ENCODE measurements at regions not wholly inside any gene's neighbourhood (a gene's known extent, or its start where the extent isn't known, plus 50 kb on each side); places are given as distances from the start of the nearest gene placed in this dataset.
"Not testable (repeated sequence)": the region's sequence is repeated elsewhere in the genome, so short reads cannot be mapped to it uniquely, and the experiment has no call there.

DNA sequence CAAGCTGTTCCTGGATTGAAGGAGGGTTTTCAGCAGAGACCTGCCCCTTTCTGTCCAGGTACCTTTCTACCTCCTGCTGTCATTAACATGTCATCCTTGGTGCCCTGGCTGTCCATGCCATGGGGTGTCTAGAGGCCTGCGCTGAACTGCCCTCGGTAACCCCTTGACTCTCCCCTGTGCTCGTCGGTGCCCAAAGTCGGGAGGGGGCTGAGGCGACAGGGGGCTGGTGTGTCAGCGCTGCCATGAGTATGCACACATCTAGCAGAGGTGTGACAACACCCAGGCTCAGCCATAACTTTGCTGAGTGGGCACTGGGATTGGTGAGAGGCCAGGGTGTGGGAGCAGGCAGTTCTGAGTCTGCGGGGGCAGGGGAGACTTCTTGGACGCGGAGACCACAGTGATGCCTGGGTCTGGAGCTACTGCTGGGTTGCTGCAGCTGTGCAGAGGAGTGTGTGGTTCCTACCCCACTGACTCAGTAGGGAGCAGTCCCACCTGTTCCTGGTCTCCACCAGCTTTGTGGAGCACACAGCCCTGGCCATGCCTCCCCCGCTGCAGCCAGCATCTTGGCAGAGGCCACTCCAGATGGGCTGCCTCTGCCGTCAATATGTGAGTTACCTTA, 376.2 kb upstream of the SEMA3C start:
- H3K4me1 ChIP-seq = peaks cover 27% of the 10 kb centered on the region
- 97% methylated on average over 7 of the region's 12 CpGs for WGBS (ENCODE audit: missing lambda C conversion rate)
- no peak for ATAC-seq
- H3K4me2 ChIP-seq = no peak overlapping the region
- no peak overlapping the region for H3K4me3 ChIP-seq
- ChIA-PET POLR2A (no interaction called here), CTCF (interaction anchor here (0.7 kb wide), 1 partner anchor 596 kb away, joined by 3 read pairs; no protein-coding TSS in a partner anchor)
- no peaks in the 10 kb centered on the region for H3K9me3 ChIP-seq
- no peak for FAIRE-seq
- no peak overlapping the region for H3K27ac ChIP-seq
- DNase-seq (ENCODE audit: low read depth in 1 of 2, low spot score in 1 of 2) = no peak
- TF ChIP-seq NR3C1 (IDR thresholded peaks at IDR 0.05) = no peak
- TF ChIP-seq JUN (IDR thresholded peaks at IDR 0.05) = no peak
- no peak for TF ChIP-seq GATA3 (IDR thresholded peaks at IDR 0.05; ENCODE audit: borderline replicate concordance)
- TF ChIP-seq ZFP36 (IDR thresholded peaks at IDR 0.05; ENCODE audit: borderline replicate concordance, partially characterized antibody) = no peak
- TF ChIP-seq ESRRA (IDR thresholded peaks at IDR 0.05; ENCODE audit: borderline replicate concordance, low read length) = no peak
- TF ChIP-seq KDM1A (IDR thresholded peaks at IDR 0.05; ENCODE audit: low read depth) = no peak
- no peak for TF ChIP-seq CHD4 (IDR thresholded peaks at IDR 0.05; ENCODE audit: borderline replicate concordance)
- no peak for TF ChIP-seq SMC3 (IDR thresholded peaks at IDR 0.05)
- TF ChIP-seq HOXA7 (CRISPR knock-in tag; IDR thresholded peaks at IDR 0.05) = no peak

GRCh38 chr7:81293806-81294205, 375.0 kb upstream of the SEMA3C start:
- DNase-seq (ENCODE audit: low read depth in 1 of 2, low spot score in 1 of 2) (no peak), ATAC-seq (no peak), FAIRE-seq (no peak)
- Histone ChIP-seq H3K4me1 (peaks cover 15% of the 10 kb centered on the region), H3K27ac (no peak overlapping the region), H3K4me2 (no peak overlapping the region), H3K4me3 (no peak overlapping the region), H3K9me3 (no peaks in the 10 kb centered on the region)
- POLR2A ChIA-PET = no interaction called here
- TF ChIP-seq ZSCAN20 (CRISPR knock-in tag; IDR thresholded peaks at IDR 0.05) (no peak), ZNF302 (CRISPR knock-in tag; IDR thresholded peaks at IDR 0.05) (no peak), EHF (CRISPR knock-in tag; IDR thresholded peaks at IDR 0.05) (no peak), RCOR1 (IDR thresholded peaks at IDR 0.05; ENCODE audit: low read depth, low read length) (no peak)
- TF ChIP-seq, protein P1, sequence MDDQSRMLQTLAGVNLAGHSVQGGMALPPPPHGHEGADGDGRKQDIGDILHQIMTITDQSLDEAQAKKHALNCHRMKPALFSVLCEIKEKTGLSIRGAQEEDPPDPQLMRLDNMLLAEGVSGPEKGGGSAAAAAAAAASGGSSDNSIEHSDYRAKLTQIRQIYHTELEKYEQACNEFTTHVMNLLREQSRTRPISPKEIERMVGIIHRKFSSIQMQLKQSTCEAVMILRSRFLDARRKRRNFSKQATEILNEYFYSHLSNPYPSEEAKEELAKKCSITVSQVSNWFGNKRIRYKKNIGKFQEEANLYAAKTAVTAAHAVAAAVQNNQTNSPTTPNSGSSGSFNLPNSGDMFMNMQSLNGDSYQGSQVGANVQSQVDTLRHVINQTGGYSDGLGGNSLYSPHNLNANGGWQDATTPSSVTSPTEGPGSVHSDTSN (IDR thresholded peaks at IDR 0.05) = no peak
- no CpG with 5 or more reads among the region's 1 CpG for WGBS (ENCODE audit: missing lambda C conversion rate)
- CTCF ChIA-PET = interaction anchor here (0.8 kb wide), 1 partner anchor 245 kb away, joined by 3 read pairs; no protein-coding TSS in a partner anchor

GRCh38 chr7:81286754-81287153, 367.9 kb upstream of the SEMA3C start:
- H3K9me3 ChIP-seq; H3K27ac ChIP-seq; H3K4me1 ChIP-seq; FAIRE-seq; CTCF ChIA-PET; H3K4me3 ChIP-seq; DNase-seq (ENCODE audit: low read depth in 1 of 2, low spot score in 1 of 2); H3K4me2 ChIP-seq; POLR2A ChIA-PET; ATAC-seq: not testable (repeated sequence)
- 83% methylated on average over 4 of the region's 4 CpGs for WGBS (ENCODE audit: missing lambda C conversion rate)

DNA sequence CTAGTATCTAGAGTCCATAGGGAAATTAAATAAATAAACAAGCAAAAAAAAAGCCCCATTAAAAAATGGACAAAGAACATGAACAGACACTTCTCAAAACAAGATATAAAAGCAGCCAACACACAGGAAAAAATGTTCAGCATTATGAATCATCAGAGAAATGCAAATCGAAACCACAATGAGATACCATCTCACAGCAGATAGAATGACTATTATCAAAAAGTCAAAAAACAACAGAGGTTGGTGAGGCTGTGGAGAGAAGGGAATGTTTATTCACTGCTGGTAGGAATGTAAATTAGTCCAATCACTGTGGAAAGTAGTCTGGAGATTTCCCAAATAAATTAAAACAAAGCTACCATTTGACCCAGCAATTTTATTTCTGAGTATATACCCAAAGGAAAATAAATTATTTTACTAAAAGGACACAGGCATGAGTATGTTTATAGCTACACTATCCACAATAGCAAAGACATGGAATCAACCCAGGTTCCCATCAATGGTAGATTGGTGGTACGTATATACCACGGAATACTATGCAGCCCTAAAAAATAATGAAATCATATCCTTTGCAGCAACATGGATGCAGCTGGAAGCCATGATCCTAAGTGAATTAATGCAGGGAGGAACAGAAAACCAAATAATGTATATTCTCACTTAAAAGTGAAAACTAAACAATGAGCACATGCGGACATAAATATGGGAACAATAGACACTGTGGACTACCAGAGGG, 366.5 kb upstream of the SEMA3C start:
- ChIA-PET CTCF (no interaction called here), POLR2A (no interaction called here)
- peaks cover 9% of the 10 kb centered on the region; the same call in 1 of the 3 replicates for H3K4me1 ChIP-seq
- H3K4me3 ChIP-seq = no peak overlapping the region
- DNase-seq (ENCODE audit: low read depth in 1 of 2, low spot score in 1 of 2) = no peak
- H3K27ac ChIP-seq = no peak overlapping the region
- ATAC-seq = no peak
- WGBS (ENCODE audit: missing lambda C conversion rate) = 88% methylated on average over 4 of the region's 4 CpGs
- H3K4me2 ChIP-seq = no peak overlapping the region
- FAIRE-seq = no peak
- no peaks in the 10 kb centered on the region for H3K9me3 ChIP-seq
- TF ChIP-seq CBX8 (IDR thresholded peaks at IDR 0.05) (no peak), RFX5 (IDR thresholded peaks at IDR 0.05) (no peak), RARB (CRISPR knock-in tag; IDR thresholded peaks at IDR 0.05) (no peak), PHF8 (IDR thresholded peaks at IDR 0.05; ENCODE audit: borderline replicate concordance, low read depth) (no peak), POLR2A (IDR thresholded peaks at IDR 0.05; ENCODE audit: low read length) (no peak), POLR2AphosphoS2 (conservative IDR thresholded peaks at IDR 0.05; ENCODE audit: low read length) (no peak), RAD21 (conservative IDR thresholded peaks at IDR 0.05 in 1 of 2, IDR thresholded peaks at IDR 0.05 in 1 of 2) (no peak), HMGXB4 (CRISPR knock-in tag; IDR thresholded peaks at IDR 0.05; ENCODE audit: borderline replicate concordance) (no peak)
- TF ChIP-seq, protein P2, sequence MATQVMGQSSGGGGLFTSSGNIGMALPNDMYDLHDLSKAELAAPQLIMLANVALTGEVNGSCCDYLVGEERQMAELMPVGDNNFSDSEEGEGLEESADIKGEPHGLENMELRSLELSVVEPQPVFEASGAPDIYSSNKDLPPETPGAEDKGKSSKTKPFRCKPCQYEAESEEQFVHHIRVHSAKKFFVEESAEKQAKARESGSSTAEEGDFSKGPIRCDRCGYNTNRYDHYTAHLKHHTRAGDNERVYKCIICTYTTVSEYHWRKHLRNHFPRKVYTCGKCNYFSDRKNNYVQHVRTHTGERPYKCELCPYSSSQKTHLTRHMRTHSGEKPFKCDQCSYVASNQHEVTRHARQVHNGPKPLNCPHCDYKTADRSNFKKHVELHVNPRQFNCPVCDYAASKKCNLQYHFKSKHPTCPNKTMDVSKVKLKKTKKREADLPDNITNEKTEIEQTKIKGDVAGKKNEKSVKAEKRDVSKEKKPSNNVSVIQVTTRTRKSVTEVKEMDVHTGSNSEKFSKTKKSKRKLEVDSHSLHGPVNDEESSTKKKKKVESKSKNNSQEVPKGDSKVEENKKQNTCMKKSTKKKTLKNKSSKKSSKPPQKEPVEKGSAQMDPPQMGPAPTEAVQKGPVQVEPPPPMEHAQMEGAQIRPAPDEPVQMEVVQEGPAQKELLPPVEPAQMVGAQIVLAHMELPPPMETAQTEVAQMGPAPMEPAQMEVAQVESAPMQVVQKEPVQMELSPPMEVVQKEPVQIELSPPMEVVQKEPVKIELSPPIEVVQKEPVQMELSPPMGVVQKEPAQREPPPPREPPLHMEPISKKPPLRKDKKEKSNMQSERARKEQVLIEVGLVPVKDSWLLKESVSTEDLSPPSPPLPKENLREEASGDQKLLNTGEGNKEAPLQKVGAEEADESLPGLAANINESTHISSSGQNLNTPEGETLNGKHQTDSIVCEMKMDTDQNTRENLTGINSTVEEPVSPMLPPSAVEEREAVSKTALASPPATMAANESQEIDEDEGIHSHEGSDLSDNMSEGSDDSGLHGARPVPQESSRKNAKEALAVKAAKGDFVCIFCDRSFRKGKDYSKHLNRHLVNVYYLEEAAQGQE (IDR thresholded peaks at IDR 0.05) = no peak
- TF ChIP-seq, protein P3, sequence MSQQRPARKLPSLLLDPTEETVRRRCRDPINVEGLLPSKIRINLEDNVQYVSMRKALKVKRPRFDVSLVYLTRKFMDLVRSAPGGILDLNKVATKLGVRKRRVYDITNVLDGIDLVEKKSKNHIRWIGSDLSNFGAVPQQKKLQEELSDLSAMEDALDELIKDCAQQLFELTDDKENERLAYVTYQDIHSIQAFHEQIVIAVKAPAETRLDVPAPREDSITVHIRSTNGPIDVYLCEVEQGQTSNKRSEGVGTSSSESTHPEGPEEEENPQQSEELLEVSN (IDR thresholded peaks at IDR 0.05; ENCODE audit: borderline replicate concordance, low read depth) = no peak
